ENCODE measurements at regions not wholly inside any gene's neighbourhood (a gene's known extent, or its start where the extent isn't known, plus 50 kb on each side); places are given as distances from the start of the nearest gene placed in this dataset.

GRCh38 chr1:221435504-221435904 is 306.4 kb downstream of the DUSP10 start:
- no peaks in the 10 kb centered on the region for H3K27me3 ChIP-seq (ENCODE audit: control insufficient read depth, insufficient read depth, low read length)
- DNase-seq: peak; percentile 49
- no peak overlapping the region for H3K4me3 ChIP-seq (ENCODE audit: insufficient read depth, low read depth, low read length)
- H3K36me3 ChIP-seq (replicated peaks; ENCODE audit: control insufficient read depth, insufficient read depth, low read length): no peaks in the 10 kb centered on the region

GRCh38 chr1:221437171-221437570 is 304.7 kb downstream of the DUSP10 start:
- Histone ChIP-seq H3K36me3 (replicated peaks; ENCODE audit: control insufficient read depth, insufficient read depth, low read length) (no peaks in the 10 kb centered on the region), H3K27me3 (ENCODE audit: control insufficient read depth, insufficient read depth, low read length) (no peaks in the 10 kb centered on the region), H3K4me3 (ENCODE audit: insufficient read depth, low read depth, low read length) (no peak overlapping the region)
- no peak for DNase-seq

GRCh38 chr1:221437926-221438325 is 304.0 kb downstream of the DUSP10 start:
- Histone ChIP-seq H3K27me3 (ENCODE audit: control insufficient read depth, insufficient read depth, low read length) (no peaks in the 10 kb centered on the region), H3K36me3 (replicated peaks; ENCODE audit: control insufficient read depth, insufficient read depth, low read length) (no peaks in the 10 kb centered on the region), H3K4me3 (ENCODE audit: insufficient read depth, low read depth, low read length) (no peak overlapping the region)
- no peak for DNase-seq

- Histone ChIP-seq H3K27me3 (ENCODE audit: control insufficient read depth, insufficient read depth, low read length) (no peaks in the 10 kb centered on the region), H3K4me3 (ENCODE audit: insufficient read depth, low read depth, low read length) (no peak overlapping the region), H3K36me3 (replicated peaks; ENCODE audit: control insufficient read depth, insufficient read depth, low read length) (no peaks in the 10 kb centered on the region)
- DNase-seq: no peak
Measured at GRCh38 chr1:221439008-221439746, 302.7 kb downstream of the DUSP10 start.

- Histone ChIP-seq H3K36me3 (replicated peaks; ENCODE audit: control insufficient read depth, insufficient read depth, low read length) (no peaks in the 10 kb centered on the region), H3K27me3 (ENCODE audit: control insufficient read depth, insufficient read depth, low read length) (no peaks in the 10 kb centered on the region), H3K4me3 (ENCODE audit: insufficient read depth, low read depth, low read length) (no peak overlapping the region)
- no peak for DNase-seq
Measured at GRCh38 chr1:221439747-221440501, 302.0 kb downstream of the DUSP10 start.

GRCh38 chr1:221440658-221441057 is 301.2 kb downstream of the DUSP10 start:
- DNase-seq: no peak
- no peaks in the 10 kb centered on the region for H3K27me3 ChIP-seq (ENCODE audit: control insufficient read depth, insufficient read depth, low read length)
- no peaks in the 10 kb centered on the region for H3K36me3 ChIP-seq (replicated peaks; ENCODE audit: control insufficient read depth, insufficient read depth, low read length)
- no peak overlapping the region for H3K4me3 ChIP-seq (ENCODE audit: insufficient read depth, low read depth, low read length)

- no peak for DNase-seq
- no peaks in the 10 kb centered on the region for H3K36me3 ChIP-seq (replicated peaks; ENCODE audit: control insufficient read depth, insufficient read depth, low read length)
- H3K4me3 ChIP-seq (ENCODE audit: insufficient read depth, low read depth, low read length): no peak overlapping the region
- no peaks in the 10 kb centered on the region for H3K27me3 ChIP-seq (ENCODE audit: control insufficient read depth, insufficient read depth, low read length)
Measured at GRCh38 chr1:221442056-221442455, 299.8 kb downstream of the DUSP10 start.

GRCh38 chr1:221444346-221444745 is 297.5 kb downstream of the DUSP10 start:
- Histone ChIP-seq H3K27me3 (ENCODE audit: control insufficient read depth, insufficient read depth, low read length) (no peaks in the 10 kb centered on the region), H3K36me3 (replicated peaks; ENCODE audit: control insufficient read depth, insufficient read depth, low read length) (no peaks in the 10 kb centered on the region), H3K4me3 (ENCODE audit: insufficient read depth, low read depth, low read length) (no peak overlapping the region)
- no peak for DNase-seq

GRCh38 chr1:221448585-221449175 is 293.2 kb downstream of the DUSP10 start:
- H3K36me3 ChIP-seq (replicated peaks; ENCODE audit: control insufficient read depth, insufficient read depth, low read length): no peaks in the 10 kb centered on the region
- DNase-seq: no peak
- no peaks in the 10 kb centered on the region for H3K27me3 ChIP-seq (ENCODE audit: control insufficient read depth, insufficient read depth, low read length)
- H3K4me3 ChIP-seq (ENCODE audit: insufficient read depth, low read depth, low read length): no peak overlapping the region

GRCh38 chr1:221449194-221449593 is 292.7 kb downstream of the DUSP10 start:
- no peak overlapping the region for H3K4me3 ChIP-seq (ENCODE audit: insufficient read depth, low read depth, low read length)
- no peak for DNase-seq
- H3K36me3 ChIP-seq (replicated peaks; ENCODE audit: control insufficient read depth, insufficient read depth, low read length): no peaks in the 10 kb centered on the region
- no peaks in the 10 kb centered on the region for H3K27me3 ChIP-seq (ENCODE audit: control insufficient read depth, insufficient read depth, low read length)

- no peak for DNase-seq
- H3K27me3 ChIP-seq (ENCODE audit: control insufficient read depth, insufficient read depth, low read length): no peaks in the 10 kb centered on the region
- H3K4me3 ChIP-seq (ENCODE audit: insufficient read depth, low read depth, low read length): no peak overlapping the region
Measured at GRCh38 chr1:221449801-221450470, 292.0 kb downstream of the DUSP10 start.

GRCh38 chr1:221451741-221452140 is 290.1 kb downstream of the DUSP10 start:
- no peak for DNase-seq
- Histone ChIP-seq H3K4me3 (ENCODE audit: insufficient read depth, low read depth, low read length) (no peak overlapping the region), H3K36me3 (replicated peaks; ENCODE audit: control insufficient read depth, insufficient read depth, low read length) (no peaks in the 10 kb centered on the region), H3K27me3 (ENCODE audit: control insufficient read depth, insufficient read depth, low read length) (no peaks in the 10 kb centered on the region)

More at GRCh38 chr1:221449801-221450470, 292.0 kb downstream of the DUSP10 start:
- no peaks in the 10 kb centered on the region for H3K36me3 ChIP-seq (replicated peaks; ENCODE audit: control insufficient read depth, insufficient read depth, low read length)

- DNase-seq: no peak
- Histone ChIP-seq H3K36me3 (replicated peaks; ENCODE audit: control insufficient read depth, insufficient read depth, low read length) (no peaks in the 10 kb centered on the region), H3K27me3 (ENCODE audit: control insufficient read depth, insufficient read depth, low read length) (no peaks in the 10 kb centered on the region), H3K4me3 (ENCODE audit: insufficient read depth, low read depth, low read length) (no peak overlapping the region)
Measured at GRCh38 chr1:221454096-221454495, 287.8 kb downstream of the DUSP10 start.

- Histone ChIP-seq H3K4me3 (ENCODE audit: insufficient read depth, low read depth, low read length) (no peak overlapping the region), H3K27me3 (ENCODE audit: control insufficient read depth, insufficient read depth, low read length) (no peaks in the 10 kb centered on the region)
- DNase-seq: no peak
Measured at GRCh38 chr1:221456918-221457317, 285.0 kb downstream of the DUSP10 start.

More at GRCh38 chr1:221456918-221457317, 285.0 kb downstream of the DUSP10 start:
- H3K36me3 ChIP-seq (replicated peaks; ENCODE audit: control insufficient read depth, insufficient read depth, low read length): no peaks in the 10 kb centered on the region

Data from H7 (cell line).